Hepatocyte (in vitro differentiated cells): ENCODE measurements at regions not wholly inside any gene's neighbourhood (a gene's known extent, or its start where the extent isn't known, plus 50 kb on each side); places are given as distances from the start of the nearest gene placed in this dataset.

ENCODE experiments used
- DNase-seq: peaks from one replicate; pipeline ENCODE4 v3.0.0-alpha.2; 2016; ENCODE audit warnings: low spot score
- H2AFZ ChIP-seq: fragments of 200-600 bp; sonication (generic); 2 replicates; pipeline ENCODE4 v1.6.0; 2016; ENCODE audit warnings: antibody characterized with exemption, mild to moderate bottlenecking
- H3K27ac ChIP-seq: fragments of 200-600 bp; sonication (generic); 2 replicates; pipeline ENCODE4 v1.5.1; 2016; ENCODE audit warnings: mild to moderate bottlenecking
- H3K27me3 ChIP-seq: fragments of 200-600 bp; sonication (generic); 2 replicates; pipeline ENCODE4 v1.6.1; 2016
- H3K36me3 ChIP-seq: fragments of 200-600 bp; sonication (generic); replicated peaks from 2 replicates; pipeline ENCODE4 v1.5.1; 2016; ENCODE audit warnings: low read depth; ENCODE audit not compliant: insufficient read depth
- H3K4me1 ChIP-seq: fragments of 200-600 bp; sonication (generic); 2 replicates; pipeline ENCODE4 v1.5.1; 2016; ENCODE audit warnings: mild to moderate bottlenecking, moderate library complexity; ENCODE audit not compliant: insufficient read depth
- H3K4me2 ChIP-seq: fragments of 200-600 bp; sonication (generic); 2 replicates; pipeline ENCODE4 v1.6.0; 2016
- H3K4me3 ChIP-seq: fragments of 200-600 bp; sonication (generic); 2 replicates; pipeline ENCODE4 v1.5.1; 2016; ENCODE audit warnings: mild to moderate bottlenecking
- H3K79me2 ChIP-seq: fragments of 200-600 bp; sonication (generic); 2 replicates; pipeline ENCODE4 v1.6.0; 2017; ENCODE audit warnings: mild to moderate bottlenecking
- H3K9me2 ChIP-seq: fragments of 200-600 bp; sonication (generic); replicated peaks from 2 replicates; pipeline ENCODE4 v1.6.0; 2017; ENCODE audit warnings: mild to moderate bottlenecking; ENCODE audit not compliant: insufficient read depth
- H3K9me3 ChIP-seq: fragments of 200-600 bp; sonication (generic); 2 replicates; pipeline ENCODE4 v1.5.1; 2016; ENCODE audit warnings: low read depth, mild to moderate bottlenecking
- H4K20me1 ChIP-seq: fragments of 200-600 bp; sonication (generic); 2 replicates; pipeline ENCODE4 v1.6.0; 2016; ENCODE audit warnings: mild to moderate bottlenecking; ENCODE audit not compliant: insufficient read depth, poor library complexity, severe bottlenecking
- EZH2 ChIP-seq: fragments of 200-600 bp; sonication (generic); IDR thresholded peaks from 2 replicates; pipeline ENCODE4 v1.6.1; 2016; ENCODE audit warnings: antibody characterized with exemption, mild to moderate bottlenecking, borderline replicate concordance
- EZH2phosphoT487 ChIP-seq: fragments of 200-600 bp; sonication (generic); IDR thresholded peaks from one replicate; pipeline ENCODE4 v1.6.1; 2018; ENCODE audit warnings: antibody characterized with exemption, mild to moderate bottlenecking, low read depth, moderate library complexity; ENCODE audit not compliant: unreplicated experiment, severe bottlenecking
- WGBS: methylation state at CpG from one replicate; pipeline ENCODE4 v1.1.6; 2016; ENCODE audit warnings: low lambda C conversion rate; ENCODE audit errors: missing lambda C conversion rate; 5-methylcytosine and 5-hydroxymethylcytosine counted together
- TF ChIP-seq, protein P1 (sequence below): fragments of 200-600 bp; sonication (generic); IDR thresholded peaks from 2 replicates; pipeline ENCODE4 v1.5.1; 2016; ENCODE audit warnings: antibody characterized with exemption, mild to moderate bottlenecking; ENCODE audit not compliant: poor library complexity

- no peak overlapping the region for H2AFZ ChIP-seq
Observed at GRCh38 chr1:81529014-81529413, 271.7 kb upstream of the ADGRL2 start.

DNA sequence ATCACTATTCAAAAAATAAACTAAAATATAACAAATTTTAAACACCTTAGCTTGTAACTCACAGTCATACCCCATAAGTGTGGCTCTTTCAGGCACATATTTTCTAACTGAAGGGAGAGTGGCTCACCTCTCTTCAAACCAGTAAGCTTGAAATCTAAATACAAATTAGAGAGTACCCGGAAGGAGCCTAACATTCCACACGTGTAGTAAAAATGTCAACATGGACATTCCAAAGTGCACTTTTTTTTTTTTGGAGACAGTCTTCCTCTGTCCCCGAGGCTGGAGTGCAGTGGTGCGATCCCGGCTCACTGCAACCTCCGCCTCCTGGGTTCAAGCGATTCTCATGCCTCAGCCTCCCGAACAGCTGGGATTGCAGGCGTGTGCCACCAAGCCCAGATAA lies 275.6 kb upstream of the ADGRL2 start:
- H2AFZ ChIP-seq = no peak overlapping the region
- no peak for TF ChIP-seq EZH2phosphoT487
- TF ChIP-seq, protein P1, sequence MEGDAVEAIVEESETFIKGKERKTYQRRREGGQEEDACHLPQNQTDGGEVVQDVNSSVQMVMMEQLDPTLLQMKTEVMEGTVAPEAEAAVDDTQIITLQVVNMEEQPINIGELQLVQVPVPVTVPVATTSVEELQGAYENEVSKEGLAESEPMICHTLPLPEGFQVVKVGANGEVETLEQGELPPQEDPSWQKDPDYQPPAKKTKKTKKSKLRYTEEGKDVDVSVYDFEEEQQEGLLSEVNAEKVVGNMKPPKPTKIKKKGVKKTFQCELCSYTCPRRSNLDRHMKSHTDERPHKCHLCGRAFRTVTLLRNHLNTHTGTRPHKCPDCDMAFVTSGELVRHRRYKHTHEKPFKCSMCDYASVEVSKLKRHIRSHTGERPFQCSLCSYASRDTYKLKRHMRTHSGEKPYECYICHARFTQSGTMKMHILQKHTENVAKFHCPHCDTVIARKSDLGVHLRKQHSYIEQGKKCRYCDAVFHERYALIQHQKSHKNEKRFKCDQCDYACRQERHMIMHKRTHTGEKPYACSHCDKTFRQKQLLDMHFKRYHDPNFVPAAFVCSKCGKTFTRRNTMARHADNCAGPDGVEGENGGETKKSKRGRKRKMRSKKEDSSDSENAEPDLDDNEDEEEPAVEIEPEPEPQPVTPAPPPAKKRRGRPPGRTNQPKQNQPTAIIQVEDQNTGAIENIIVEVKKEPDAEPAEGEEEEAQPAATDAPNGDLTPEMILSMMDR = no peak
- no peak overlapping the region for H3K27ac ChIP-seq
- no peak for DNase-seq
- no peaks in the 10 kb centered on the region for H3K9me3 ChIP-seq
- H3K4me2 ChIP-seq = no peak overlapping the region
- 58% methylated on average over 9 of the region's 9 CpGs for WGBS
- no peaks in the 10 kb centered on the region for H4K20me1 ChIP-seq
- no peaks in the 10 kb centered on the region for H3K36me3 ChIP-seq
- no peaks in the 10 kb centered on the region for H3K79me2 ChIP-seq
- no peaks in the 10 kb centered on the region for H3K9me2 ChIP-seq
- H3K4me1 ChIP-seq = no peaks in the 10 kb centered on the region
- no peak overlapping the region for H3K4me3 ChIP-seq
- H3K27me3 ChIP-seq = no peaks in the 10 kb centered on the region

More at GRCh38 chr1:81529014-81529413, 271.7 kb upstream of the ADGRL2 start:
- Histone ChIP-seq H3K27me3 (no peaks in the 10 kb centered on the region), H3K4me1 (no peaks in the 10 kb centered on the region), H3K36me3 (no peaks in the 10 kb centered on the region), H3K9me3 (no peaks in the 10 kb centered on the region), H3K4me2 (no peak overlapping the region), H4K20me1 (no peaks in the 10 kb centered on the region), H3K4me3 (no peak overlapping the region), H3K79me2 (no peaks in the 10 kb centered on the region), H3K27ac (no peak overlapping the region), H3K9me2 (no peaks in the 10 kb centered on the region)
- TF ChIP-seq EZH2 = no peak
- WGBS = 68% methylated on average over 3 of the region's 3 CpGs
- no peak for DNase-seq

GRCh38 chr1:81519987-81520386 lies 280.7 kb upstream of the ADGRL2 start:
- H3K4me2 ChIP-seq = no peak overlapping the region
- H3K27me3 ChIP-seq = no peaks in the 10 kb centered on the region
- H3K9me2 ChIP-seq = no peaks in the 10 kb centered on the region
- no peak overlapping the region for H2AFZ ChIP-seq
- H3K9me3 ChIP-seq = no peaks in the 10 kb centered on the region
- no peaks in the 10 kb centered on the region for H3K36me3 ChIP-seq
- no peak for TF ChIP-seq EZH2
- no peak for TF ChIP-seq EZH2phosphoT487
- TF ChIP-seq, protein P1 = no peak
- no peaks in the 10 kb centered on the region for H4K20me1 ChIP-seq
- no peak for DNase-seq
- WGBS = 85% methylated on average over 1 of the region's 1 CpG
- no peaks in the 10 kb centered on the region for H3K4me1 ChIP-seq
- no peak overlapping the region for H3K4me3 ChIP-seq
- no peaks in the 10 kb centered on the region for H3K79me2 ChIP-seq
- H3K27ac ChIP-seq = no peak overlapping the region

DNA sequence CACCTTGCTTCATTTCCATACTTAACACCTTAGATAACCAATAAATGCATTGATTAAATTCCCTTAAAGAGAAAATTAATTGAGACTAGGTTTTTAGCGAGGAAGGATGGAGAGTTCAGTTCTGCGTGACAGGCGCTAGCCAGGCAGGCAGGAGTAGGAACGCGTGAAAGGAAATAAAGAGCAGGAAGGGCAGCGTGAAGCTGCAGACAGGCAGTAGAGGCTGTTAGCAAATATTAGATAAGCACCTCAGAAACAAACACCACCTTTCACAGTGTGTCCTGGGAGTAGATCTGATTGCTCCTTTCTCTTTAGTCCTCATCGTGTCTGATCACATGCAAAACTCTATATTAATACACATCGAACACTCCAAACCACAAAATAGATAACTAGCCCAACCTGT lies 282.7 kb upstream of the ADGRL2 start:
- peak; percentile 25 for DNase-seq
- peak overlapping the region; percentile 49 for H3K4me2 ChIP-seq
- H4K20me1 ChIP-seq = no peaks in the 10 kb centered on the region
- no peaks in the 10 kb centered on the region for H3K79me2 ChIP-seq
- no peaks in the 10 kb centered on the region for H3K4me1 ChIP-seq
- H3K4me3 ChIP-seq = no peak overlapping the region
- 33% methylated on average over 8 of the region's 8 CpGs for WGBS
- no peak for TF ChIP-seq EZH2phosphoT487
- TF ChIP-seq, protein P1 = no peak
- no peaks in the 10 kb centered on the region for H3K9me3 ChIP-seq
- H2AFZ ChIP-seq = peak overlapping the region; percentile 7
- no peak overlapping the region for H3K27ac ChIP-seq
- H3K36me3 ChIP-seq = no peaks in the 10 kb centered on the region
- no peaks in the 10 kb centered on the region for H3K9me2 ChIP-seq
- no peaks in the 10 kb centered on the region for H3K27me3 ChIP-seq
